ENCODE measurements at regions not wholly inside any gene's neighbourhood (a gene's known extent, or its start where the extent isn't known, plus 50 kb on each side); places are given as distances from the start of the nearest gene placed in this dataset.

DNA sequence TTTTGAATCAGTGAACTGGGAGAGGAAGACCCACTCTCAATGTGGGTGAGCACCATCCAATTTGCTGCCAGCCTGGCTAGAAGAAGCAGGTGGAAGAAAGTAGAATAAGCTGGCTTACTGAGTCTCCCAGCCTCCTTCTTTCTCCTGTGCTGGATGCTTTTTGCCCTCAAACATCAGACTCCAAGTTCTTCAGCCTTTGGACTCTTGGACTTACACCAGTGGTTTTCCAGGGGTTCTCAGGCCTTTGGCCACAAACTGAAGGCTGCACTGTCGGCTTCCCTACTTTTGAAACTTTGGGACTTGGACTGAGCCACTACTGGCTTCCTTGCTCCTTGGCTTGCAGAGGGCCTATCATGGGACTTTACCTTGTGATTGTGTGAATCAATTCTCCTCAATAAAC lies 804.2 kb upstream of the SLITRK1 start:
- no peak for DNase-seq

DNA sequence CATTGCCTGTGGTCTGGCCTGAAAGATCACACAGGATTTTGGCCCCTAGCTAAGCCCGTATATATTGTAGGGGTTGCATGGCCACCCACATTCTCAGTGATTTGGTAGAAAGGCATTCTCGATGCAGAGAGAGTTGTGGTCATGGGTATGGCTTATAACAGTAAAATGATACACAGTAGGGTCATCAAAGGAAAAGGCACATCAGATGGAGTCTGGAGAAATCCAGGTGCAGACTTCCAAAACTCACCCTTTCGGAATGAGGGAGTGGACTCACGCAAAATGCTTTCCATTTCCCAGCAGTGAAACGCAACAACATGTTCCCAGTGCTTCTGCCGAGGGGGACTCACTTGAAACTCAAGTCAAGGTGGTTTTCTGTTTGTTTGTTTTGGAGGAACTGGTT lies 802.5 kb upstream of the SLITRK1 start:
- no peak for DNase-seq

GRCh38 chr13:84684048-84684662 lies 801.9 kb upstream of the SLITRK1 start:
- no peak for DNase-seq

DNA sequence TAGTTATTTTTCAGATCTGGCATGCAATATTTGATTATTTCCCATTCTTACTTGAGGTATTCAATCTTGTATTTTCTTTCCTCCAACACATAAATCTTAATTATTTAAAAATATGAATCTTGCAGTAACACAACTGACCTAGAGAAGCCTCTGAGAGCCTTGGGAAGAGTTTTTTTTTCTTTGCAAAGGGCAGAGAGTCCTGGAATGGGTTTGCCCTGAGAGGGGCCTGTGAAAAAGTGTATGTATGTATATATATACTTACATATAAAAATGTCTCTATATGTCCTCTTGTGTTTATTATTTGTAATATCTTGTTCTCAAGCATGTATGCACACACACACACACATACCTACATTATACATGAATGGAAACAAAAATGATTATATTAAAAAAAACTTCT lies 801.2 kb upstream of the SLITRK1 start:
- no peak for DNase-seq

- DNase-seq: no peak
Measured at GRCh38 chr13:84677836-84678235, 795.6 kb upstream of the SLITRK1 start.

DNA sequence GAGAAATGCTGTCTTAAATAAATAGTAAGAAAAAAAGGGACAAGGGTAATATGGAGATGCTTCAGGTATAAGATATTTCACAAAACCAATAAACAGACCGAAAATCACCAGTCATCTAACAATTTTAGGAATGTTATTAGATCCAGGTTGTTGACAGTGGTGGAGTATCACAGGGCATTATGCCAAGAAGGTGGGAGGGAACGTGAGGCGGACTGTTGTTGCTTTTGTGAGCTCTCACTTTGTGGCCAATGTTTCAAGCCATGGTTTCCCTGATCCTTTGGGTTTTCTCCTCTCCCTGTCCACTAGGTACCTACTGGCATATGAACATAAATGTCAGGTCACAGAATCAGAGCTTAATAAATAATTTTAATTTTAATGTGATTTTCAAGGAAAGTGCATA lies 790.3 kb upstream of the SLITRK1 start:
- DNase-seq: no peak

GRCh38 chr13:84670245-84670644 lies 788.0 kb upstream of the SLITRK1 start:
- no peak for DNase-seq

- DNase-seq: no peak
Measured at GRCh38 chr13:84668637-84669036, 786.4 kb upstream of the SLITRK1 start.

GRCh38 chr13:84662491-84662890 lies 780.2 kb upstream of the SLITRK1 start:
- DNase-seq: no peak

DNA sequence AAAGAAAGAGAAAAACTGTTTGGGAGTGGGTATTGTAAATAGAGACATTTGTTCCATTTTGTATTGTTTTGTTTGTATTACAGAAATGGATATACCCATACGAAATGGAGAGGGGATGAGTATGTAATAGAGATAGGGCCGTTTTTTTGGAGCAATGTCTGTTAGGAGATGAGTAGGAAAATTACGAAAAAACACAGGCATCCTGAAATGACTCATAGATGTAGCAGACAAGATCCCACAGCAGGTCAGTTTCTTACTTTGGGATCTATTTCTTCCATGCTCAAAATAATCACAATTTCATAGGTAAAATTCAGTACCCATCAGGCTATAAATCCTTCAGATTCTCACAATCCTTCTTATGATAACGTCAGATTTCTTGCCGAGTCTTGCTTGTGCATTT lies 779.4 kb upstream of the SLITRK1 start:
- DNase-seq: no peak

- DNase-seq: no peak
Measured at GRCh38 chr13:84659359-84659661, 777.0 kb upstream of the SLITRK1 start.

DNA sequence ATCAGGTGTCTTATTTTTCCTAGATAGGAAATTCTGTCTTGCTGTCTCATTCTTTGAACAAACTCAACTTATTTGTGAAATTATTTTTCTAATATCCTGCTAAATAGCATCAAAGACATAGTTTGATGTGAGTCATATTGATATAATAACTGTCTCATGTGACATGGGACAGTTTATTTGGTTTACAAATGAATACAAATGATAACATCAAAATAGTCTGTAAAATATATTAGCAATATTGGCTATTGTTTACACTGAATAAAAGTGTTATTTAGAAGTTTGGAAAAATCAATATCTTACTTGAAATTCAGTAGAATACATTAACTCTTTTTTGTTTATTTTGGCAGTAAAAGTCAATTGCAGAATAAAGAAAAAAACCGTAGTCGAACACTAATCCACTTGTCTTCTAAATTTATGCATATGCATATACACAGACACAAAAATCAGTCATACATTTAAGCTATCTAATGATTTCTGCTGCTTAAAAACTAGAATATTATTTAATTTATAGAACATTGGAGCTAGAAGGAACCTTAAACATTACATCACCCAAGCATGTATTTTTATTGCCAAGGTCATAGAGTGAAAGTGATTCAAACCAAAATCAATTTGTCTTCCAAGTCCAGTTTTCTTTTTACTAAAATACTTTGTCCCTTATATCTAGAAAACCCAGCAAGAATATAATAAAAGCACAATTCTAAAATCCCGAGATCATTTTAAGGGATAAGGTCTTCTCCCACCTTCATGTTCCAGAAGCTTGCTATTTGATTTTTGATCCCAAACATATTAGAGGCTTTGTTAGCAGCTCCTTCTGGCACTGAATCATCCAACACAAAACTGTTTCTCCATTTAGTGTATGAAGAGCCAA lies 776.5 kb upstream of the SLITRK1 start:
- DNase-seq: no peak

DNA sequence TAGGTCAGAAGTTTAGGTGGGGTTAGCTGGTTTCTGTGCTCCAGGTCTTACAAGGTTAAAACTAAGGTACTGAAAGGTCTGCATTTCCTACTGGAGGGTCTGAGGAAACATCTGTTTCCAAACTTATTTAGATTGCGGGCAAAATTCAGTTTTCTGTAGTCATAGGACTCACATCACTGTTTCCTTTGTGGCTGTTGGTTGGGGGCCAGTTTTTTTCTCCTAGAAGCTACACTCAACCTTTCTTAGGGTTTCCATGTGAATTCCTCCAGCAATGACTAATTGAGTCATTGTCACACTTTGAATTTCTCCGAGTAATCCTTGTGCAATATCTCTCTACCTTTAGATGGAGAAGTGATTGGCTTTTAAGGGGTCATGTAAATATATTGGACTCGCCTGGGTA lies 773.4 kb upstream of the SLITRK1 start:
- DNase-seq: no peak

- no peak for DNase-seq
Measured at GRCh38 chr13:84654654-84655275, 772.5 kb upstream of the SLITRK1 start.

- DNase-seq: no peak
Measured at GRCh38 chr13:84653915-84654534, 771.8 kb upstream of the SLITRK1 start.

DNA sequence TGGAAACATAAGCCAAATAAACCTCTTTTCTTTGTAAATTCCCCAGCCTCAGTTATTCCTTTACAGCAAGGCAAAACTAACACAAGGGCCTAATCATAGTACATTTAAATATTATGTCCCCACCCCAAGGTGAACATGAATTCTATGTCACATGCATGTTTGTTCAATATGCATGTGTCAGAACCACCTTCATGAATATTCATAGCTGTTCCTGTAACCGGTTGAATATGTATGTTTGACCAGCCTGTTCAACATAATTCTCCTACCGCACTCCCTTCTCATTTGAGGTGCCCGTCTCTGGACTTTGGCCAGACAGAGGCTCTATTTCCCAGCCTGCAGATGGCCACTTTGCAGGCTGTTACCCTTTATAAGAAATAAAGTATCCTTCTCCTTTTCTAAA lies 769.4 kb upstream of the SLITRK1 start:
- no peak for DNase-seq

GRCh38 chr13:84651288-84651687 lies 769.0 kb upstream of the SLITRK1 start:
- DNase-seq: no peak

DNA sequence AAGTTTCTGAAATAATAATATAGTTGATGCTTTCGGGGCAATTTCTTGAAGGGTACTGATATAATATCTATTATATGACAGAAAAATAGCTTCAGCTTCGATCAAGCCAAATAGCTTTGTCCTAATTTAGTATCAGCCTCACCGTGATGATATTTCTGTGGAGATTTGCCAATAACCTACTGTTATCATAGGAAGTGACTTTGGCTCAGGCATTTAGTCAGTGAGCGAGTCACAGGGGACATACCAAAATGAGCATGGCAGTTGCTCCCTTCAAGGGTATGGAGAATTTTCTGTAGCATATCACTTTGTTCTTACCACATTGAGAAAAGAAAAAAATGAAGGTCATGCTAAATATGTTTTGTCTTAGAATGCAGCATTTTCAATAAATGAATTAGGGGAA lies 767.6 kb upstream of the SLITRK1 start:
- DNase-seq: no peak

DNA sequence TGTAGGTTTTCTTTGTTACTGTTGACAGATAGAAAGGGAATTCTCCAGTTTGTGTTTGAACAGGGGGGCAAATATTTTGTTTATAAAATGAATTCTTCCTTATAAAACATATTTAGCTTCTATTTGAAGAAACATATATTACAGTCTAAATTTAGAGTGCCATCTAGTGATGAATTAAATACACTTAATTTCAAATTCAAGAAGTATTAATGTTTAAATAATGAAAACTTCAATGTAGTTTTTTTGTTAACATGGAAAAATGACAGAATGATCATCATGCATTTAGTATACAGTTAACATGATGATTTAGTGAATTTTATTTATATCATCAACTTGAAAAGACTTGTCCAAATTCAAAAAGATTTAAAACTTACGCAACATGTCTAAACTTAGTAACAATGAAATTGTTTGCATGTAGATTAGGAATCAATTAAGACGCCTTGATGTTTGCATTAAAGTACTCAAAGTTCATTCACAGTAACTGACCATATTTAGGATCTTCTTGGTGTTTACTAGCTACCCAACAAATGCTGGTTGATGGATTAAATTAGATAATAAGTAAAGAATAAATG lies 765.9 kb upstream of the SLITRK1 start:
- no peak for DNase-seq

GRCh38 chr13:84646957-84647356 lies 764.7 kb upstream of the SLITRK1 start:
- no peak for DNase-seq

GRCh38 chr13:84645196-84646012 lies 763.1 kb upstream of the SLITRK1 start:
- DNase-seq: no peak

- DNase-seq: no peak
Measured at GRCh38 chr13:84641491-84641890, 759.2 kb upstream of the SLITRK1 start.

DNA sequence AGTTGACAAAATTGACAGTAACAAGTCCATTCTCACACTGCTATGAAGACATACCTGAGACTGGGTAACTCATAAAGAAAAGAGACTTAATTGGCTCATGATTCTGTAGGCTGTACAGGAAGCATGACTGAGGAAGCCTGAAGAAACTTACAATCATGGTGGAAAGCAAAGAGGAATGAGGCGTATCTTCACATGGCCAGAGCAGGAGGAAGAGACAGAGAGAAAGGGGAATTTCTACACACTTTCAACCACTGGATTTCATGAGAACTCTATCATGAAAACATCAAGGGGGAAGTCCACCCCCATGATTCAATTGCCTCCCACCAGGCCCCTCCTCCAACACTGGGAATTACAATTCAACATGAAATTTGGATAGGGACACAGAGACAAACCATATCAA lies 758.4 kb upstream of the SLITRK1 start:
- DNase-seq: no peak
